Hepatocyte (in vitro differentiated cells): ENCODE measurements at regions not wholly inside any gene's neighbourhood (a gene's known extent, or its start where the extent isn't known, plus 50 kb on each side); places are given as distances from the start of the nearest gene placed in this dataset.

Experiments used
- DNase-seq: peaks from one replicate; pipeline ENCODE4 v3.0.0-alpha.2; 2016; ENCODE audit warnings: low spot score
- H2AFZ ChIP-seq: fragments of 200-600 bp; sonication (generic); 2 replicates; pipeline ENCODE4 v1.6.0; 2016; ENCODE audit warnings: antibody characterized with exemption, mild to moderate bottlenecking
- H3K27ac ChIP-seq: fragments of 200-600 bp; sonication (generic); 2 replicates; pipeline ENCODE4 v1.5.1; 2016; ENCODE audit warnings: mild to moderate bottlenecking
- H3K27me3 ChIP-seq: fragments of 200-600 bp; sonication (generic); 2 replicates; pipeline ENCODE4 v1.6.1; 2016
- H3K36me3 ChIP-seq: fragments of 200-600 bp; sonication (generic); replicated peaks from 2 replicates; pipeline ENCODE4 v1.5.1; 2016; ENCODE audit warnings: low read depth; ENCODE audit not compliant: insufficient read depth
- H3K4me1 ChIP-seq: fragments of 200-600 bp; sonication (generic); 2 replicates; pipeline ENCODE4 v1.5.1; 2016; ENCODE audit warnings: mild to moderate bottlenecking, moderate library complexity; ENCODE audit not compliant: insufficient read depth
- H3K4me2 ChIP-seq: fragments of 200-600 bp; sonication (generic); 2 replicates; pipeline ENCODE4 v1.6.0; 2016
- H3K4me3 ChIP-seq: fragments of 200-600 bp; sonication (generic); 2 replicates; pipeline ENCODE4 v1.5.1; 2016; ENCODE audit warnings: mild to moderate bottlenecking
- H3K79me2 ChIP-seq: fragments of 200-600 bp; sonication (generic); 2 replicates; pipeline ENCODE4 v1.6.0; 2017; ENCODE audit warnings: mild to moderate bottlenecking
- H3K9me2 ChIP-seq: fragments of 200-600 bp; sonication (generic); replicated peaks from 2 replicates; pipeline ENCODE4 v1.6.0; 2017; ENCODE audit warnings: mild to moderate bottlenecking; ENCODE audit not compliant: insufficient read depth
- H3K9me3 ChIP-seq: fragments of 200-600 bp; sonication (generic); 2 replicates; pipeline ENCODE4 v1.5.1; 2016; ENCODE audit warnings: low read depth, mild to moderate bottlenecking
- H4K20me1 ChIP-seq: fragments of 200-600 bp; sonication (generic); 2 replicates; pipeline ENCODE4 v1.6.0; 2016; ENCODE audit warnings: mild to moderate bottlenecking; ENCODE audit not compliant: insufficient read depth, poor library complexity, severe bottlenecking
- EZH2 ChIP-seq: fragments of 200-600 bp; sonication (generic); IDR thresholded peaks from 2 replicates; pipeline ENCODE4 v1.6.1; 2016; ENCODE audit warnings: antibody characterized with exemption, mild to moderate bottlenecking, borderline replicate concordance
- EZH2phosphoT487 ChIP-seq: fragments of 200-600 bp; sonication (generic); IDR thresholded peaks from one replicate; pipeline ENCODE4 v1.6.1; 2018; ENCODE audit warnings: antibody characterized with exemption, mild to moderate bottlenecking, low read depth, moderate library complexity; ENCODE audit not compliant: unreplicated experiment, severe bottlenecking
- WGBS: methylation state at CpG from one replicate; pipeline ENCODE4 v1.1.6; 2016; ENCODE audit warnings: low lambda C conversion rate; ENCODE audit errors: missing lambda C conversion rate; 5-methylcytosine and 5-hydroxymethylcytosine counted together
- TF ChIP-seq, protein P1 (sequence below): fragments of 200-600 bp; sonication (generic); IDR thresholded peaks from 2 replicates; pipeline ENCODE4 v1.5.1; 2016; ENCODE audit warnings: antibody characterized with exemption, mild to moderate bottlenecking; ENCODE audit not compliant: poor library complexity

DNA sequence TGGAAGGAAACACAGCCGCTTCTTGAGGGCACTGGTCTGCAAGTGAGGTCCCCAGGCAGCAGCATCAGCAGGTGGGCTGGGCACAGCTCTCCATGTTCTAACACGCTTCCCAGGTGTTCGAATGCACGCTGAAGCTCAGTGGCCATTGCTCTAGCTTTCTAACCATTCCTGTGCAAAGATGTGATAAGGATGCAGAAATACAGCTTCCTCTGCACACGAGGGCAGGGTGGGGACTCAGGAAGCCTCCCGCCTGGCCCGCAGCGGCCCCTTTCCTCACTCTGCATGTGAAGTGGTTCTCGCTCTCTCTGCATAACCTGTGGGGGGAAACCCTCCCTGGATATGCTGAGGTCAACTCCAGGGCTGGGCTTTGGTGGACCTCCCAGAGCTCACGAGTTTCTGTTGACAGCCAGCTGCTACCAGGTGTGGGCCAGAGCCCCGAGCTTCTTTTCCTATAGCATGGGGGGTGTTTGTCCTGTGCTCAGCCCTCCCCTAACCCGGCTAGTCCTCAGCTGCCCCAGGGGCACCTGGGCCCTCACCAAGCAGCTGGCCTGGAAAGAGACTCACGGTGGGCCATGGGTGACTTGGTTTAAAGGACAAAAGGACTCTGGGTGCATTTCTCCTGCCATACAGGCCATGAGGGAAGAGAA, 168.2 kb downstream of the TEX29 start:
- Histone ChIP-seq H3K79me2 (no peaks in the 10 kb centered on the region), H3K27ac (no peak overlapping the region), H4K20me1 (no peaks in the 10 kb centered on the region), H3K9me2 (no peaks in the 10 kb centered on the region), H3K27me3 (no peaks in the 10 kb centered on the region), H3K4me2 (no peak overlapping the region), H3K4me3 (no peak overlapping the region), H2AFZ (no peak overlapping the region), H3K4me1 (no peaks in the 10 kb centered on the region), H3K36me3 (no peaks in the 10 kb centered on the region), H3K9me3 (no peaks in the 10 kb centered on the region)
- no peak for DNase-seq
- TF ChIP-seq EZH2 (no peak), EZH2phosphoT487 (no peak)
- TF ChIP-seq, protein P1, sequence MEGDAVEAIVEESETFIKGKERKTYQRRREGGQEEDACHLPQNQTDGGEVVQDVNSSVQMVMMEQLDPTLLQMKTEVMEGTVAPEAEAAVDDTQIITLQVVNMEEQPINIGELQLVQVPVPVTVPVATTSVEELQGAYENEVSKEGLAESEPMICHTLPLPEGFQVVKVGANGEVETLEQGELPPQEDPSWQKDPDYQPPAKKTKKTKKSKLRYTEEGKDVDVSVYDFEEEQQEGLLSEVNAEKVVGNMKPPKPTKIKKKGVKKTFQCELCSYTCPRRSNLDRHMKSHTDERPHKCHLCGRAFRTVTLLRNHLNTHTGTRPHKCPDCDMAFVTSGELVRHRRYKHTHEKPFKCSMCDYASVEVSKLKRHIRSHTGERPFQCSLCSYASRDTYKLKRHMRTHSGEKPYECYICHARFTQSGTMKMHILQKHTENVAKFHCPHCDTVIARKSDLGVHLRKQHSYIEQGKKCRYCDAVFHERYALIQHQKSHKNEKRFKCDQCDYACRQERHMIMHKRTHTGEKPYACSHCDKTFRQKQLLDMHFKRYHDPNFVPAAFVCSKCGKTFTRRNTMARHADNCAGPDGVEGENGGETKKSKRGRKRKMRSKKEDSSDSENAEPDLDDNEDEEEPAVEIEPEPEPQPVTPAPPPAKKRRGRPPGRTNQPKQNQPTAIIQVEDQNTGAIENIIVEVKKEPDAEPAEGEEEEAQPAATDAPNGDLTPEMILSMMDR: no peak
- 84% methylated on average over 13 of the region's 13 CpGs for WGBS

DNA sequence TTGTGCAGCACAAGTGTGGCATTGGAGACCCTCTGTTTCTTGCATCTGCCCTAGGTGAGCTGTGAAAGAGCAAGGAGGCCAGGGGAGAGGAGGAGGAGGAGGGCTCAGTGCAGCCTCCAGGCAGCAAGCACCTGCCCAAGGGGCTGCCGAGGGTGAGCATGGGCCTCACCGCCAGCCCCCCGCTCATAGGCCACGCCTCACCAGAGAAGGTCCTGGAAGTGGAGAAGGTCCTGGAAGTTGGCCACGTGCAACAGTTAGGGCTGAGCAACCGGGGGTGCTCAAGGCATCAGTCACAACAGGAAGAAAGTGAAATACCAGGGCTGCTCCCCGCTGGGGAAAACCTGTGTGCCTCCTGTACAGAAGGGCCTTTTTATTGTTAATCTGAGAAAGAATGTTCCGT, 168.9 kb downstream of the TEX29 start:
- H3K4me1 ChIP-seq: no peaks in the 10 kb centered on the region
- H2AFZ ChIP-seq: no peak overlapping the region
- no peaks in the 10 kb centered on the region for H3K79me2 ChIP-seq
- no peak overlapping the region for H3K4me3 ChIP-seq
- H3K4me2 ChIP-seq: no peak overlapping the region
- no peaks in the 10 kb centered on the region for H3K9me2 ChIP-seq
- no peaks in the 10 kb centered on the region for H3K27me3 ChIP-seq
- H4K20me1 ChIP-seq: no peaks in the 10 kb centered on the region
- WGBS: 93% methylated on average over 8 of the region's 8 CpGs
- DNase-seq: no peak
- TF ChIP-seq EZH2 (no peak), EZH2phosphoT487 (no peak)
- TF ChIP-seq, protein P1: no peak
- H3K36me3 ChIP-seq: no peaks in the 10 kb centered on the region
- H3K27ac ChIP-seq: no peak overlapping the region
- no peaks in the 10 kb centered on the region for H3K9me3 ChIP-seq

DNA sequence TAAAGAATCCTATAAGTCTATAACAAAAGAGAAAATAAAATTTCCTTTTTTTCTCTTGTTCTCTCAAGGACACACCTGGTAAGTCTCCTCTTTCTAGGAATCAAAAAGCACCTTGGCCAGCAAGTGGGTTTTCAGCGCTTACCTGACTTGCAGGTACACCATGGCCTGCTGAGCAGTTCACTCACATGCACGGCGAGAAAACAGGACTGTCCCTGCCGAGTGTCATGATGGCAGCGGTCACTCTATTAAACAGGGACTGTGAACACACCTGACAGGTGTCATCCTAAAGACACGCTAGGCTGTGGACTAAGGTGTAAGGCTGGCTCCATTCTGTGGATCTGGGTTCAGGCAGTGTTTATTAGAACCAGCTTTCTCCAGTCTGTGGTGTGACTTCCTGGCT, 170.2 kb downstream of the TEX29 start:
- no peaks in the 10 kb centered on the region for H3K4me1 ChIP-seq
- H2AFZ ChIP-seq: no peak overlapping the region
- H3K27me3 ChIP-seq: no peaks in the 10 kb centered on the region
- no peaks in the 10 kb centered on the region for H4K20me1 ChIP-seq
- H3K27ac ChIP-seq: no peak overlapping the region
- no peak overlapping the region for H3K4me2 ChIP-seq
- H3K4me3 ChIP-seq: no peak overlapping the region
- no peak for DNase-seq
- no peak for TF ChIP-seq EZH2phosphoT487
- TF ChIP-seq, protein P1: no peak
- no peak for TF ChIP-seq EZH2
- 92% methylated on average over 6 of the region's 6 CpGs for WGBS
- no peaks in the 10 kb centered on the region for H3K9me2 ChIP-seq
- no peaks in the 10 kb centered on the region for H3K79me2 ChIP-seq
- no peaks in the 10 kb centered on the region for H3K9me3 ChIP-seq
- H3K36me3 ChIP-seq: no peaks in the 10 kb centered on the region

DNA sequence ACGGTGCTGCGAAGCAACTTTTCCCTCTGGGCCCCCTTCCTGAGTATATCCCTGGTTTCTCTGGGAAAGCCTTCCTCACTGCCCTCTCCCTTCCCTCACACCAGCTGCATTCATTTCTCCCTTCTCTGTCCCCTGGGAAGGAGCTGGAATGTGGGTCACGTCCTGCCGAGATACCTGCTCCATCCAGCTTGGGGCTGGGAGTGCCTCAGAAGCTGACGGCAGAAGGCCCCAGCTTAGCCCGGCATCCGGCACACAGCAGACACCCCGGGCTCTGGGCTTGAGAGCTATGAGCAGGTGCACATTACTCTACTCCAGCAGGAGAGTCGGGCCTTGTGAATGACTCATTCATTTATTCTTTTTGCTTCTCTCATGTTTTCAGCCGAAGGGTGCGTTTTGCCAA, 170.6 kb downstream of the TEX29 start:
- no peak overlapping the region for H2AFZ ChIP-seq
- H3K9me3 ChIP-seq: no peaks in the 10 kb centered on the region
- no peak overlapping the region for H3K4me2 ChIP-seq
- WGBS: 79% methylated on average over 11 of the region's 11 CpGs
- no peaks in the 10 kb centered on the region for H3K9me2 ChIP-seq
- no peaks in the 10 kb centered on the region for H3K27me3 ChIP-seq
- H3K36me3 ChIP-seq: no peaks in the 10 kb centered on the region
- no peak for TF ChIP-seq EZH2
- TF ChIP-seq, protein P1: no peak
- TF ChIP-seq EZH2phosphoT487: no peak
- no peak for DNase-seq
- no peak overlapping the region for H3K4me3 ChIP-seq
- H3K4me1 ChIP-seq: no peaks in the 10 kb centered on the region
- H4K20me1 ChIP-seq: no peaks in the 10 kb centered on the region
- no peaks in the 10 kb centered on the region for H3K79me2 ChIP-seq
- H3K27ac ChIP-seq: no peak overlapping the region
